Pancreas (tissue), 10 donors: ENCODE measurements at regions not wholly inside any gene's neighbourhood (a gene's known extent, or its start where the extent isn't known, plus 50 kb on each side); places are given as distances from the start of the nearest gene placed in this dataset.

Experiments
- ATAC-seq, 4 donors: fragments of 200-7000 bp; cut with Tn5 transposase; one replicate each; pipeline versions ENCODE4 v1.8.0 to v1.9.1; 2020; ENCODE audit warnings: mild to moderate bottlenecking in 4 of 4, moderate library complexity in 4 of 4
- DNase-seq, 6 donors: peaks; one replicate each; pipeline ENCODE4 v3.0.0-alpha.2; 2020
- FAIRE-seq: peaks from 2 replicates; lab custom pipeline; 2012; peaks lifted over from hg19 to GRCh38; lab: Jason Lieb, UNC
- H3K27ac ChIP-seq, 4 donors: fragments of 200-600 bp; sonication (generic); 1 replicate in 3 of 4; 2 replicates in 1 of 4; pipeline versions ENCODE4 v1.5.0 to v1.8.0; 2020
- H3K27me3 ChIP-seq, 4 donors: fragments of 200-600 bp; one replicate each; pipeline ENCODE4 v1.8.0; 2021
- H3K36me3 ChIP-seq, 3 donors: fragments of 200-600 bp; sonication (generic) in 1 of 3; one replicate each; pipeline versions ENCODE4 v1.5.0 to v1.8.0; 2020 to 2021
- H3K4me1 ChIP-seq, 3 donors: fragments of 200-600 bp; one replicate each; pipeline ENCODE4 v1.8.0; 2021
- H3K4me3 ChIP-seq, 4 donors: fragments of 200-600 bp; sonication (generic) in 2 of 4; one replicate each; pipeline versions ENCODE4 v1.5.0 to v1.8.0; 2020 to 2021
- H3K9me3 ChIP-seq, 4 donors: fragments of 200-600 bp; one replicate each; pipeline ENCODE4 v1.8.0; 2021
- CTCF ChIP-seq, 4 donors: fragments of 200-600 bp; sonication (generic) in 3 of 4; IDR thresholded peaks; one replicate each; pipeline versions ENCODE4 v1.5.0 to v1.8.0; 2021; ENCODE audit warnings: antibody characterized with exemption in 4 of 4
- WGBS, 2 donors: extraction: QIAGEN DNeasy Blood & Tissue Kit; methylation state at CpG; one replicate each; pipeline ENCODE4 v1.1.7; 2013; 5-methylcytosine and 5-hydroxymethylcytosine counted together
- intact Hi-C, 3 donors: fragments of 100-400 bp; cut with DNase I; formaldehyde crosslinking; loops; one replicate each; pipeline versions ENCODE4 v1.11.1 to v1.14.2; 2022
- donor health status: healthy with polysubstance abuse.
- donor health status: DM: no; HTN: no; CAD: no; lungs with moderate emphysema.
- donor health status: DM: no; HTN: no; CAD: no.
- donor health status: control.
- donor health status: control.
- donor health status: Bipolar disorder and iron deficiency.
- donor health status: DM: yes; HTN: yes; CAD: no.
- donor health status: DM: no; HTN: no; CAD: no.
- donor health status: DM: no; HTN: no; CAD: no.
- donor health status: DM: yes; HTN: yes; CAD: no.

- Histone ChIP-seq H3K36me3 (no peaks in the 10 kb centered on the region), H3K9me3 (no peaks in the 10 kb centered on the region), H3K27ac (no peak overlapping the region), H3K27me3 (no peaks in the 10 kb centered on the region), H3K4me1 (no peaks in the 10 kb centered on the region), H3K4me3 (no peak overlapping the region)
- ATAC-seq, result no peak
- TF ChIP-seq CTCF (IDR thresholded peaks at IDR 0.05), result no peak
- intact Hi-C loops, result no loop called here
- no peak for FAIRE-seq
- WGBS, 2 donors, result 38 to 48% methylated on average over 13 of the region's 13 CpGs
- DNase-seq, result no peak
These were observed 183.7 kb downstream of the TEX29 start for GRCh38 chr13:111503905-111504695.

- no peak for TF ChIP-seq CTCF (IDR thresholded peaks at IDR 0.05)
- intact Hi-C loops, result no loop called here
- FAIRE-seq (no peak), DNase-seq (no peak), ATAC-seq (peak in 1 of 4 donors; percentile 43)
- Histone ChIP-seq H3K4me3 (no peak overlapping the region), H3K9me3 (no peaks in the 10 kb centered on the region), H3K27me3 (no peaks in the 10 kb centered on the region), H3K36me3 (no peaks in the 10 kb centered on the region), H3K4me1 (no peaks in the 10 kb centered on the region), H3K27ac (no peak overlapping the region)
- WGBS, 2 donors, result 32 to 37% methylated on average over 20 of the region's 20 CpGs
These were observed 184.8 kb downstream of the TEX29 start for GRCh38 chr13:111505175-111505777.

- Histone ChIP-seq H3K36me3 (no peaks in the 10 kb centered on the region), H3K27ac (no peak overlapping the region), H3K27me3 (no peaks in the 10 kb centered on the region), H3K4me1 (no peaks in the 10 kb centered on the region), H3K9me3 (no peaks in the 10 kb centered on the region), H3K4me3 (no peak overlapping the region)
- TF ChIP-seq CTCF (IDR thresholded peaks at IDR 0.05), result no peak
- 66 to 82% methylated on average over 6 of the region's 6 CpGs for WGBS, 2 donors
- intact Hi-C loops, result no loop called here
- DNase-seq (no peak), FAIRE-seq (no peak), ATAC-seq (no peak)
These were observed 185.7 kb downstream of the TEX29 start for GRCh38 chr13:111506125-111506524.

GRCh38 chr13:111506621-111507020 is 186.2 kb downstream of the TEX29 start:
- Histone ChIP-seq H3K27me3 (no peaks in the 10 kb centered on the region), H3K27ac (no peak overlapping the region), H3K4me3 (no peak overlapping the region), H3K36me3 (no peaks in the 10 kb centered on the region), H3K9me3 (no peaks in the 10 kb centered on the region), H3K4me1 (no peaks in the 10 kb centered on the region)
- TF ChIP-seq CTCF (IDR thresholded peaks at IDR 0.05), result no peak
- DNase-seq (no peak), FAIRE-seq (no peak), ATAC-seq (no peak)
- 58 to 83% methylated on average over 7 of the region's 7 CpGs for WGBS, 2 donors
- intact Hi-C loops, result no loop called here
